H9 (cell line): ENCODE measurements at regions not wholly inside any gene's neighbourhood (a gene's known extent, or its start where the extent isn't known, plus 50 kb on each side); places are given as distances from the start of the nearest gene placed in this dataset.

Experiments used
- DNase-seq: peaks from one replicate; pipeline ENCODE4 v3.0.0-alpha.2; 2017
- H2AFZ ChIP-seq: one replicate; pipeline ENCODE4 v1.6.1; 2013; ENCODE audit warnings: mild to moderate bottlenecking, low read length, control low read depth, moderate library complexity
- H2AK5ac ChIP-seq: 2 replicates; pipeline ENCODE4 v1.6.1; 2013; ENCODE audit warnings: low read length, control low read depth, mixed read lengths; ENCODE audit not compliant: insufficient read length
- H2BK120ac ChIP-seq: one replicate; pipeline ENCODE4 v1.6.1; 2013; ENCODE audit warnings: low read depth, mild to moderate bottlenecking, low read length, control low read depth, inconsistent platforms; ENCODE audit not compliant: poor library complexity, severe bottlenecking
- H2BK12ac ChIP-seq: 2 replicates; pipeline ENCODE4 v1.6.1; 2013; ENCODE audit warnings: low read length, control low read depth, mixed read lengths, low read depth; ENCODE audit not compliant: insufficient read length
- H2BK15ac ChIP-seq: 2 replicates; pipeline ENCODE4 v1.6.1; 2013; ENCODE audit warnings: low read depth, low read length, control low read depth
- H2BK20ac ChIP-seq: one replicate; pipeline ENCODE4 v1.6.1; 2013; ENCODE audit warnings: low read depth, mild to moderate bottlenecking, low read length, control low read depth, inconsistent platforms; ENCODE audit not compliant: poor library complexity, severe bottlenecking
- H2BK5ac ChIP-seq: 2 replicates; pipeline ENCODE4 v1.6.1; 2013; ENCODE audit warnings: low read length, control low read depth, mixed read lengths; ENCODE audit not compliant: insufficient read length
- H3K14ac ChIP-seq: 2 replicates; pipeline ENCODE4 v1.6.1; 2013; ENCODE audit warnings: low read length, control low read depth; ENCODE audit not compliant: insufficient read depth
- H3K18ac ChIP-seq: 2 replicates; pipeline ENCODE4 v1.6.1; 2013; ENCODE audit warnings: low read depth, mild to moderate bottlenecking, mixed read lengths, low read length, control low read depth; ENCODE audit not compliant: insufficient read length
- H3K23ac ChIP-seq: 2 replicates; pipeline ENCODE4 v1.6.1; 2013; ENCODE audit warnings: low read length, control low read depth, mixed read lengths, low read depth; ENCODE audit not compliant: insufficient read length
- H3K23me2 ChIP-seq: 2 replicates; pipeline ENCODE4 v1.6.1; 2013; ENCODE audit warnings: low read depth, mild to moderate bottlenecking, mixed read lengths, low read length, control low read depth; ENCODE audit not compliant: insufficient read length, poor library complexity, severe bottlenecking
- H3K27ac ChIP-seq: 2 replicates; pipeline ENCODE4 v1.5.1; 2013; ENCODE audit warnings: low read length, control low read depth, mixed read lengths, low read depth; ENCODE audit not compliant: insufficient read length
- H3K27me3 ChIP-seq: 2 replicates; pipeline ENCODE4 v1.6.1; 2013; ENCODE audit warnings: low read length, control low read depth, inconsistent platforms; ENCODE audit not compliant: insufficient read depth
- H3K4ac ChIP-seq: 2 replicates; pipeline ENCODE4 v1.6.1; 2013; ENCODE audit warnings: low read depth, mild to moderate bottlenecking, control low read depth, inconsistent platforms, low read length, moderate library complexity
- H3K4me1 ChIP-seq: 2 replicates; pipeline ENCODE4 v1.6.1; 2013; ENCODE audit warnings: low read length, control low read depth, inconsistent platforms; ENCODE audit not compliant: insufficient read depth
- H3K4me2 ChIP-seq: 2 replicates; pipeline ENCODE4 v1.6.1; 2013; ENCODE audit warnings: low read length, control low read depth, mixed read lengths; ENCODE audit not compliant: insufficient read length, insufficient read depth
- H3K56ac ChIP-seq: 2 replicates; pipeline ENCODE4 v1.6.1; 2013; ENCODE audit warnings: low read depth, mild to moderate bottlenecking, mixed read lengths, low read length, control low read depth; ENCODE audit not compliant: insufficient read length
- H3K79me1 ChIP-seq: 2 replicates; pipeline ENCODE4 v1.6.1; 2013; ENCODE audit warnings: low read depth, mild to moderate bottlenecking, moderate library complexity, low read length, control low read depth, inconsistent platforms; ENCODE audit not compliant: insufficient read depth, poor library complexity, severe bottlenecking
- H3K79me2 ChIP-seq: 2 replicates; pipeline ENCODE4 v1.6.1; 2013; ENCODE audit warnings: low read length, control low read depth, inconsistent platforms; ENCODE audit not compliant: insufficient read depth
- H3K9ac ChIP-seq: 2 replicates; pipeline ENCODE4 v1.6.1; 2013; ENCODE audit warnings: low read length, control low read depth, mixed read lengths; ENCODE audit not compliant: insufficient read length; ENCODE audit errors: extremely low read depth
- H3K9me3 ChIP-seq: one replicate; pipeline ENCODE4 v1.6.1; 2013; ENCODE audit warnings: low read depth, low read length, inconsistent platforms; ENCODE audit not compliant: control insufficient read depth
- H3T11ph ChIP-seq: one replicate; pipeline ENCODE4 v1.6.1; 2013; ENCODE audit warnings: mild to moderate bottlenecking, low read length, control low read depth, inconsistent platforms
- H4K20me1 ChIP-seq: one replicate; pipeline ENCODE4 v1.6.1; 2013; ENCODE audit not compliant: control insufficient read depth, insufficient read length, insufficient read depth
- H4K5ac ChIP-seq: 2 replicates; pipeline ENCODE4 v1.6.1; 2013; ENCODE audit warnings: low read depth, mild to moderate bottlenecking, mixed read lengths, low read length, control low read depth; ENCODE audit not compliant: insufficient read length
- H4K8ac ChIP-seq: replicated peaks from 2 replicates; pipeline ENCODE4 v1.6.1; 2013; ENCODE audit warnings: low read length, control low read depth, mixed read lengths, low read depth; ENCODE audit not compliant: insufficient read length
- H4K91ac ChIP-seq: 2 replicates; pipeline ENCODE4 v1.6.1; 2013; ENCODE audit warnings: low read depth, mild to moderate bottlenecking, moderate library complexity, mixed read lengths, low read length, control low read depth; ENCODE audit not compliant: insufficient read length
- H3K27ac Mint-ChIP-seq, 3 experiments: 2 replicates in 2 of 3; 3 replicates in 1 of 3; pipeline ENCODE4 v1.8.0; 2020 to 2021; ENCODE audit warnings: mixed read lengths in 3 of 3, mild to moderate bottlenecking in 1 of 3, moderate library complexity in 1 of 3
- H3K27me3 Mint-ChIP-seq: 2 replicates; pipeline ENCODE4 v1.8.0; 2021; ENCODE audit warnings: low read depth, mild to moderate bottlenecking, moderate library complexity, mixed read lengths
- H3K36me3 Mint-ChIP-seq, 3 experiments: 2 replicates in 2 of 3; 3 replicates in 1 of 3; pipeline ENCODE4 v1.8.0; 2020 to 2021; ENCODE audit warnings: low read depth in 3 of 3, mixed read lengths in 3 of 3; ENCODE audit not compliant: insufficient read depth in 1 of 3
- H3K4me1 Mint-ChIP-seq, 2 experiments: 2 replicates each; pipeline ENCODE4 v1.8.0; 2020; ENCODE audit warnings: mixed read lengths in 2 of 2
- H3K4me3 Mint-ChIP-seq, 2 experiments: 2 replicates in 1 of 2; 3 replicates in 1 of 2; pipeline ENCODE4 v1.8.0; 2020 to 2021; ENCODE audit warnings: mild to moderate bottlenecking in 2 of 2, mixed read lengths in 2 of 2, moderate library complexity in 1 of 2
- H3K9me3 Mint-ChIP-seq, 2 experiments: 2 replicates in 1 of 2; 3 replicates in 1 of 2; pipeline ENCODE4 v1.8.0; 2020; ENCODE audit warnings: mild to moderate bottlenecking in 2 of 2, mixed read lengths in 2 of 2, moderate library complexity in 1 of 2
- CTCF ChIP-seq: fragments of 200-600 bp; sonication (generic); conservative IDR thresholded peaks from 3 replicates; pipeline ENCODE4 v1.8.0; 2021; ENCODE audit warnings: antibody characterized with exemption, mild to moderate bottlenecking

- Histone ChIP-seq H3K56ac (no peak overlapping the region), H3K79me1 (no peaks in the 10 kb centered on the region), H4K5ac (no peak overlapping the region), H3K79me2 (no peaks in the 10 kb centered on the region), H3K4ac (no peak overlapping the region), H3K18ac (no peak overlapping the region), H3K9me3 (no peaks in the 10 kb centered on the region), H4K91ac (no peak overlapping the region), H3K27me3 (no peaks in the 10 kb centered on the region), H4K8ac (no peak overlapping the region), H3K14ac (no peak overlapping the region), H2BK15ac (no peak overlapping the region), H2AK5ac (no peak overlapping the region), H4K20me1 (no peaks in the 10 kb centered on the region), H3K23ac (no peak overlapping the region), H2BK5ac (no peak overlapping the region), H3T11ph (no peak overlapping the region), H2BK12ac (no peak overlapping the region), H3K23me2 (no peaks in the 10 kb centered on the region), H3K4me1 (no peaks in the 10 kb centered on the region), H3K9ac (no peak overlapping the region), H2BK20ac (no peak overlapping the region), H3K4me2 (no peak overlapping the region), H2BK120ac (no peak overlapping the region), H3K27ac (no peak overlapping the region), H2AFZ (no peak overlapping the region)
- Mint-ChIP-seq H3K4me3 (no peak overlapping the region), H3K9me3 (no peaks in the 10 kb centered on the region), H3K27ac (no peak overlapping the region), H3K27me3 (no peaks in the 10 kb centered on the region), H3K4me1 (no peaks in the 10 kb centered on the region), H3K36me3 (no peaks in the 10 kb centered on the region)
- no peak for DNase-seq
- no peak for TF ChIP-seq CTCF
Measured at GRCh38 chr15:94053626-94054025, 177.7 kb upstream of the MCTP2 start.
